ENCODE measurements at regions not wholly inside any gene's neighbourhood (a gene's known extent, or its start where the extent isn't known, plus 50 kb on each side); places are given as distances from the start of the nearest gene placed in this dataset.

DNA sequence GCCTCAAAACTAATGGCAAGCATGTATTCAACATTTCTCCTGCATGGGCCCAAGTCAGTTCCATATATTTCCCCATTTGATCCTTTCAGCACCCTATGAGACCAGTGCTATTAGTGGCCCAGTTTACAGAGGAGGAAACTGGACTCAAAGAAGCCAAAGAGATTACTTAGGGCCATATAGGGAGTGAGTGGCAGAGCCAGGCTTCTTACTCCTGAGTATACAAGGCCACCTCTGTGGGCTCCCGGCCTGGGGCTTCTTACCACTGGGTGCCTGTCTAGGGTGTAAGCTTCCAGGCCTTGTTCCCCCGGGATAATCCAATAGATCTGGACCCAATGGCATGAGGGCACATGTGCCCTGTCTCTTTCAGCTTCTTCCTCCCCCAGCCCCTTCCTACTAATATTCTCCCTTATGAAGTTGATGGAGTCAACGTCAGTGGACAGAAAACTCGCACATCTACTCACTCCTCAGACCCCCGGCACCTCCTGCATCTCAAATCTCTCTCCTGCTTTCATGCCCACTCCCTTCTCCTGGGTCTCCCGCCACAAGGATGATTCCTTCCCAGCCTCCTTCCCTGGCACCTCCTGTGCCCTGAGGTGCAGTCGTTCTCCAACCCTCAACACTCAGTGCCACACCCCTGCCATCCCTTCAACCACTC lies 222.6 kb downstream of the ANAPC1 start:
- no peak for TF ChIP-seq CEBPB (IDR thresholded peaks at IDR 0.05)
- no peak for TF ChIP-seq CREB1 (IDR thresholded peaks at IDR 0.05; ENCODE audit: low read depth)
- TF ChIP-seq RAD21 (IDR thresholded peaks at IDR 0.05; ENCODE audit: low read depth) = no peak
- TF ChIP-seq EGR1 (IDR thresholded peaks at IDR 0.05) = no peak
- TF ChIP-seq NFIC (IDR thresholded peaks at IDR 0.05) = no peak
- no peak for TF ChIP-seq TEAD4 (IDR thresholded peaks at IDR 0.05)
- TF ChIP-seq REST (IDR thresholded peaks at IDR 0.05; ENCODE audit: low read depth) = no peak
- TF ChIP-seq ZBTB7A (IDR thresholded peaks at IDR 0.05; ENCODE audit: low read depth) = no peak
- no peak for TF ChIP-seq MAX (IDR thresholded peaks at IDR 0.05)
- TF ChIP-seq, protein P1, sequence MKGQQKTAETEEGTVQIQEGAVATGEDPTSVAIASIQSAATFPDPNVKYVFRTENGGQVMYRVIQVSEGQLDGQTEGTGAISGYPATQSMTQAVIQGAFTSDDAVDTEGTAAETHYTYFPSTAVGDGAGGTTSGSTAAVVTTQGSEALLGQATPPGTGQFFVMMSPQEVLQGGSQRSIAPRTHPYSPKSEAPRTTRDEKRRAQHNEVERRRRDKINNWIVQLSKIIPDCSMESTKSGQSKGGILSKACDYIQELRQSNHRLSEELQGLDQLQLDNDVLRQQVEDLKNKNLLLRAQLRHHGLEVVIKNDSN (IDR thresholded peaks at IDR 0.05) = no peak
- no peak for TF ChIP-seq TCF12 (IDR thresholded peaks at IDR 0.05; ENCODE audit: low read depth)
- TF ChIP-seq TAF1 (IDR thresholded peaks at IDR 0.05; ENCODE audit: low read depth) = no peak
- no peak for TF ChIP-seq YY1 (IDR thresholded peaks at IDR 0.05; ENCODE audit: low read depth)

DNA sequence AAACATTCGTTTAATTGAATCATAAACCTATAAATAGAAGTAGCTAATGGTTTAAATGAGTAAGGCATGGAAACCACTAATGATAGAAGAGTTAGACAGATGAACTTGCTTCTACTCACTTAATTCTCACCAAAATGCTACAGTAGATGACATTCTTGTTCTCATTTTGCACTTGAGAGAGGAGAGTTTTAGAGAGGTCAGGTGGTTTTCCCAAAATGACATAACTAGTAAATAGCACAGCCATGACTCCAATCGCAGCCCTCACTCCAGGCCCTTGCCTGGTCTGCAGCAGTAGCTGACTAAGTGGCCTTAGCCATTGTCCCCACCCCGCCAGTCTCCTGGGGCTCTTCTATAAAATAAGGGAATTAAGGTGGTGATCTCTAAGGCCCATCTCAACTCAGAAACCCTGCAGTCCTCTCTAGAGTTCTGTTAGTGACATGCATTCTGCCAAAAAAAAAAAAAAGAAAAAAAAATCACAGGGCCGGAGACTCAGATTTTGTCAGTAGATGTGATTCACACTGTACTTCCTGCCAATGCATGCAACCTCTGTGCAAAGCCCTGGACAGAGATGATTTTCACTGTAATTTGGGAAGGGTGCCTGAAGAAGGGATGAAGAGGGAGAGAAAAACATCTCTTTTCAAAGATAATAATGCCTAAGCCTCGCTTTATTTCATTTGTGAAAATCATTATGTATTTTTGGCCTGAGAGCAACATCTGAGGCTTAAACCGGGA lies 221.8 kb downstream of the ANAPC1 start:
- TF ChIP-seq NFIC (IDR thresholded peaks at IDR 0.05) = no peak
- TF ChIP-seq TEAD4 (IDR thresholded peaks at IDR 0.05) = no peak

GRCh38 chr2:111662771-111663470 lies 221.1 kb downstream of the ANAPC1 start:
- TF ChIP-seq REST (IDR thresholded peaks at IDR 0.05; ENCODE audit: low read depth) = no peak
- no peak for TF ChIP-seq EP300 (IDR thresholded peaks at IDR 0.05; ENCODE audit: borderline replicate concordance)
- TF ChIP-seq CEBPB (IDR thresholded peaks at IDR 0.05) = no peak
- TF ChIP-seq YY1 (IDR thresholded peaks at IDR 0.05; ENCODE audit: low read depth) = no peak
- no peak for TF ChIP-seq TEAD4 (IDR thresholded peaks at IDR 0.05)
- TF ChIP-seq CREB1 (IDR thresholded peaks at IDR 0.05; ENCODE audit: low read depth) = no peak
- TF ChIP-seq EGR1 (IDR thresholded peaks at IDR 0.05) = no peak
- no peak for TF ChIP-seq TAF1 (IDR thresholded peaks at IDR 0.05; ENCODE audit: low read depth)
- no peak for TF ChIP-seq NFIC (IDR thresholded peaks at IDR 0.05)

DNA sequence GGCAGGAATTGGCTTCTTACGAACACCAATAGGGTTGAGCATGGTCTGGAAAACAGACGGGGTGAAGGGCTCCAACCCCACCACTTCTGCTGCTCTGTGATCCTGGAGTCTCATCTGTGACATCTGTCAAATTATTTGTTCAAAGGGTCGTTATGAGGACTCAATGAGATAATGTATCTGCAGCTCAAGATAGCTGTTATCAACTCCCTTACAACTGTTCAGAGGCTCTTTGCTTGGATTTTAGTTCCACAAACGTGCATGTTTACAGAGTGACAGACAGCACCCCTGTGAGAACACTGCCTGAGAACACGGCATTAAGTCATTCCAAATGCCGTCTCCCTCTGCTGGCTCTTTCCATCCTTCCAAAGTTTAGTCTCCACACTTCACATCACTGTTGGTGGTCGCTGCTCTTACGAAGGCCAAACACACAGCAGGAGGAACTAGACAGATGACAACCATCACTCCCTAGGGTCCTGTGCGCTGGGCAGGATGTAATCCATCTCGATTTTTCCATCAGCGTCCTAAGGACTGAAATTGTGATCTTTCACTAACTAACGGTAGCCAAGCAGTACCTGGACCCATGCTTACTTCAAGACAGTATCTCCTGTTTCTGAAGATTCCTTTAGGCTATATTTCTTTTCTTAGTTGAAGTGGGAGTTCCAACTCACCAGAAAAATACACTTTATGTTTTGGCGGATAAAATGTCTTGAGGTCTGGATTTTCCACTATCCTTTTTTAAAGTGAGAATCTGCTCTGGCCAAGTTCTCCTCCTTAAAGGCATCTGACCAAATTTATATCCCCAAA lies 220.3 kb downstream of the ANAPC1 start:
- TF ChIP-seq CEBPB (IDR thresholded peaks at IDR 0.05) (no peak), EP300 (IDR thresholded peaks at IDR 0.05; ENCODE audit: borderline replicate concordance) (no peak), TAF1 (IDR thresholded peaks at IDR 0.05; ENCODE audit: low read depth) (no peak), ZBTB7A (IDR thresholded peaks at IDR 0.05; ENCODE audit: low read depth) (no peak), TEAD4 (IDR thresholded peaks at IDR 0.05) (no peak), YY1 (IDR thresholded peaks at IDR 0.05; ENCODE audit: low read depth) (no peak), NFIC (IDR thresholded peaks at IDR 0.05) (no peak), FOXM1 (IDR thresholded peaks at IDR 0.05; ENCODE audit: borderline replicate concordance, low read depth) (no peak), RAD21 (IDR thresholded peaks at IDR 0.05; ENCODE audit: low read depth) (no peak), EGR1 (IDR thresholded peaks at IDR 0.05) (no peak), MAX (IDR thresholded peaks at IDR 0.05) (no peak), TCF12 (IDR thresholded peaks at IDR 0.05; ENCODE audit: low read depth) (no peak), REST (IDR thresholded peaks at IDR 0.05; ENCODE audit: low read depth) (no peak)
- TF ChIP-seq, protein P1 (IDR thresholded peaks at IDR 0.05) = no peak

All from Ishikawa (cell line).